ENCODE measurements at regions not wholly inside any gene's neighbourhood (a gene's known extent, or its start where the extent isn't known, plus 50 kb on each side); places are given as distances from the start of the nearest gene placed in this dataset.
"Not testable (repeated sequence)": the region's sequence is repeated elsewhere in the genome, so short reads cannot be mapped to it uniquely, and the experiment has no call there.

DNA sequence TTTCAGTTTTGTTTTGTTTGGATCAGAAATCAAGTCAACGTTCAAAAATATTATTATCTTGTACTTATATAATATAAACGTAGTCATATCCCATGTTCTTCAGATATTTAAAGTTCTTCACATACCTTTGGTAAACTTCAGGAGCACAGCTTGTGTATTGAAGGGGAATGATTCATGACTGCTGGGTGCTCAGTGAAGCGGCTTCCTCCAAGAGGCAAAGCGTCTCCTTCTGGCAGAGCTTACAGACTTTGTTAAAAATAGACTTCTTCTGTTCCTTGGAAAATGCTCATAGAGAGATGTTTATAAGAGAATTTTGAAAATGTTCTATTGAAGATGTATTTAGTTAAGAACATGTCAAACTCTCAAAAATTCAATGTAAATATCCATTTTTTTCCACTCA, 155.6 kb upstream of the CNTNAP4 start:
- no peak overlapping the region for H3K4me3 Mint-ChIP-seq
- H3K27me3 ChIP-seq (ENCODE audit: control insufficient read depth in 2 of 2, insufficient read depth in 2 of 2, low read length in 2 of 2): no peaks in the 10 kb centered on the region
- CTCF ChIA-PET: no interaction called here
- POLR2A ChIA-PET: no interaction called here
- no peaks in the 10 kb centered on the region for H3K4me1 ChIP-seq (ENCODE audit: control insufficient read depth in 2 of 2, insufficient read depth in 2 of 2, low read length in 2 of 2)
- no peaks in the 10 kb centered on the region for H3K4me1 Mint-ChIP-seq
- H3K9me3 Mint-ChIP-seq: peaks cover 0 to 16% (median 5%) of the 10 kb centered on the region in 11 donors
- no peaks in the 10 kb centered on the region for H3K36me3 ChIP-seq (ENCODE audit: control insufficient read depth in 2 of 3, insufficient read depth in 3 of 3, low read length in 3 of 3)
- H3K27ac ChIP-seq (ENCODE audit: low read depth, low read length): no peak overlapping the region
- no peaks in the 10 kb centered on the region for H3K36me3 Mint-ChIP-seq
- H3K27ac Mint-ChIP-seq: no peak overlapping the region
- intact Hi-C loops (cut with micrococcal nuclease): no loop called here
- H3K4me3 ChIP-seq (ENCODE audit: low read length): no peak overlapping the region
- no peak for ATAC-seq
- DNase-seq: no peak
- H3K9me3 ChIP-seq (ENCODE audit: control insufficient read depth in 2 of 3, low read length in 3 of 3): no peaks in the 10 kb centered on the region
- no peaks in the 10 kb centered on the region for H3K27me3 Mint-ChIP-seq

DNA sequence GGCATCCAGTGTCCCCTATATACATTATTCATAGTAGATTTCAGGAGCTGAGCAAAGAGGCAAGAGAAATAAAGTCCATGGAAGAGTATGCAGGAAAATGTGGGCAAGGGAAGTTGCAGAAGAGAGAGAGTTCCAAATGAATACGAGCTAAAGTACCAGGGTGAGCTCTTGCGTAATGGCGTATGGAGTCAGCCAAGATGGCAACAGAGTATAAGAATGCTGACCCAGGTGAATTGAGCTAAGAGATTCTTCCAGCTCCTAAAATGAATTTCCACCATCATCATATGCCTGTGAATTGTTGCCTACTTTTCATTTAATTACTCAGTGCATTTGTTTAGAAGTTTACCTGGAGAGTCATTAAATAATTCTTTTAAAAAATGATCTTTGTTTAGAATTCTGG, 153.2 kb upstream of the CNTNAP4 start:
- Histone ChIP-seq H3K27ac (ENCODE audit: low read depth, low read length) (no peak overlapping the region), H3K4me3 (ENCODE audit: low read length) (no peak overlapping the region), H3K27me3 (ENCODE audit: control insufficient read depth in 2 of 2, insufficient read depth in 2 of 2, low read length in 2 of 2) (no peaks in the 10 kb centered on the region), H3K9me3 (ENCODE audit: control insufficient read depth in 2 of 3, low read length in 3 of 3) (no peaks in the 10 kb centered on the region), H3K4me1 (ENCODE audit: control insufficient read depth in 2 of 2, insufficient read depth in 2 of 2, low read length in 2 of 2) (no peaks in the 10 kb centered on the region), H3K36me3 (ENCODE audit: control insufficient read depth in 2 of 3, insufficient read depth in 3 of 3, low read length in 3 of 3) (no peaks in the 10 kb centered on the region)
- Mint-ChIP-seq H3K4me1 (no peaks in the 10 kb centered on the region), H3K27me3 (no peaks in the 10 kb centered on the region), H3K4me3 (no peak overlapping the region), H3K36me3 (no peaks in the 10 kb centered on the region), H3K27ac (no peak overlapping the region), H3K9me3 (peaks cover 0 to 16% (median 4%) of the 10 kb centered on the region in 11 donors)
- DNase-seq: no peak
- no peak for ATAC-seq
- CTCF ChIA-PET: no interaction called here
- intact Hi-C loops (cut with micrococcal nuclease): no loop called here
- POLR2A ChIA-PET: no interaction called here

DNA sequence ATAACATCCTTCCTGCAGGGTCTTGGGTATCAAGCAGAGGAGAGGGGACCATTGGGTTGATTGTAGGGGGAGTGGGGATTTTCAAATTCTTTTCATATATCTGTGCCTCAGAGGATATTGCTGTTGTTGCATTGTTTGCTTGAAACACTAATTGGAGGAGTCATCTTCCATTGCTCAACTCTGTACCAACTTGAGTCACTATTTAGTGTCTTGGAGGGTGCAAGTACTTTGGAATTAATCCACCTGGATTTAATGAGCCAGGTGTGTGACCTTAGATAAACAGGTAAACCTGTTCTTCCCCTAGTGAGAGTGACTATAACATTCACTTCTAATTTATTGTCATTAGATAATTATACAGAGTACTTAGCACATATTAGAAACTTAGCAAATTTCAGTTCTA, 151.3 kb upstream of the CNTNAP4 start:
- DNase-seq (no peak), ATAC-seq (no peak)
- H3K27me3 Mint-ChIP-seq: no peaks in the 10 kb centered on the region
- no peaks in the 10 kb centered on the region for H3K36me3 ChIP-seq (ENCODE audit: control insufficient read depth in 2 of 3, insufficient read depth in 3 of 3, low read length in 3 of 3)
- H3K4me1 Mint-ChIP-seq: no peaks in the 10 kb centered on the region
- H3K36me3 Mint-ChIP-seq: no peaks in the 10 kb centered on the region
- no peaks in the 10 kb centered on the region for H3K4me1 ChIP-seq (ENCODE audit: control insufficient read depth in 2 of 2, insufficient read depth in 2 of 2, low read length in 2 of 2)
- H3K27ac ChIP-seq (ENCODE audit: low read depth, low read length): no peak overlapping the region
- H3K27ac Mint-ChIP-seq: no peak overlapping the region
- no peaks in the 10 kb centered on the region for H3K27me3 ChIP-seq (ENCODE audit: control insufficient read depth in 2 of 2, insufficient read depth in 2 of 2, low read length in 2 of 2)
- intact Hi-C loops (cut with micrococcal nuclease): no loop called here
- ChIA-PET CTCF (no interaction called here), POLR2A (no interaction called here)
- no peak overlapping the region for H3K4me3 ChIP-seq (ENCODE audit: low read length)
- H3K4me3 Mint-ChIP-seq: no peak overlapping the region
- H3K9me3 Mint-ChIP-seq: peaks cover 0 to 17% (median 6%) of the 10 kb centered on the region in 11 donors
- H3K9me3 ChIP-seq (ENCODE audit: control insufficient read depth in 2 of 3, low read length in 3 of 3): no peaks in the 10 kb centered on the region

DNA sequence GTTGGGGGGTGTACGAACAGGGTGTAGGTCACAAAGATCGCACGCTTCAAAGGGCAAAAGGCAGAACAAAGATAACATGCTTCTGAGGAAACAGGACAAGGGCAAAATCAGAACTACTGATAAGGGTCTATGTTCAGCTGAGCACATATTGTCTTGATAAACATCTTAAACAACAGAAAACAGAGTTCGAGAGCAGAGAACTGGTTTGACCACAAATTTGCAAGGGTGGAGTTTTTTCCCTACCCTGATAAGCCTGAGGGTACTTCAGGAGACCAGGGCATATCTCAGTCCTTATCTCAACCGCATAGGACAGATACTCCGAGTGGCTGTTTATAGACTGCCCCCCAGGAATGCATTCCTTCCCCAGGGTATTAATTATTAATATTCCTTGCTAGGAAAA, 139.1 kb upstream of the CNTNAP4 start:
- POLR2A ChIA-PET; H3K36me3 ChIP-seq (ENCODE audit: control insufficient read depth in 2 of 3, insufficient read depth in 3 of 3, low read length in 3 of 3); H3K27ac ChIP-seq (ENCODE audit: low read depth, low read length); DNase-seq; H3K9me3 ChIP-seq (ENCODE audit: control insufficient read depth in 2 of 3, low read length in 3 of 3); H3K4me3 Mint-ChIP-seq; H3K36me3 Mint-ChIP-seq; H3K4me1 Mint-ChIP-seq; ATAC-seq; H3K4me1 ChIP-seq (ENCODE audit: control insufficient read depth in 2 of 2, insufficient read depth in 2 of 2, low read length in 2 of 2); H3K27me3 ChIP-seq (ENCODE audit: control insufficient read depth in 2 of 2, insufficient read depth in 2 of 2, low read length in 2 of 2); H3K4me3 ChIP-seq (ENCODE audit: low read length); intact Hi-C loops (cut with micrococcal nuclease); H3K9me3 Mint-ChIP-seq; H3K27ac Mint-ChIP-seq; H3K27me3 Mint-ChIP-seq; CTCF ChIA-PET: not testable (repeated sequence)

DNA sequence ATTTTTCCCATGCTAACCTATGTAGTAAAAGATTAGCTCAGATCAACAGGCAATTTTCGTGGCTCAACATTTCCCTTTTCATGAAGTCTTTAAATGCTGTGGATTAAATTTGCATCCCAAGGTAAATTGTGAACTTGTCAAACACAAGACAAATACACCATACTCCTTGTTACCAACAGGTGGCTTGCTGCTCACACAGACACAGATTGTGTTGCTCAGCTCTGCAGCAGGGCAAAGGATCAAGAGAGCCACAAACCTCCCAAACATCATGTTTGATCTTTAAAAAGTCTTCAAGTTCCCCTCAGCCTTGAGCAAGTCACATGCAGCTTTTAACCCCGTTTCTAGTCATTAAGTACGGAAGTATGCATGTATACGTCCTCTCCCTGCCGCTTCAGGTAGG, 119.6 kb upstream of the CNTNAP4 start:
- ChIA-PET CTCF (no interaction called here), POLR2A (no interaction called here)
- peaks cover 0 to 5% (median 0%) of the 10 kb centered on the region in 11 donors for H3K9me3 Mint-ChIP-seq
- Histone ChIP-seq H3K27me3 (ENCODE audit: control insufficient read depth in 2 of 2, insufficient read depth in 2 of 2, low read length in 2 of 2) (no peaks in the 10 kb centered on the region), H3K4me1 (ENCODE audit: control insufficient read depth in 2 of 2, insufficient read depth in 2 of 2, low read length in 2 of 2) (no peaks in the 10 kb centered on the region), H3K9me3 (ENCODE audit: control insufficient read depth in 2 of 3, low read length in 3 of 3) (no peaks in the 10 kb centered on the region), H3K4me3 (ENCODE audit: low read length) (no peak overlapping the region), H3K27ac (ENCODE audit: low read depth, low read length) (no peak overlapping the region), H3K36me3 (ENCODE audit: control insufficient read depth in 2 of 3, insufficient read depth in 3 of 3, low read length in 3 of 3) (no peaks in the 10 kb centered on the region)
- intact Hi-C loops (cut with micrococcal nuclease): no loop called here
- H3K4me3 Mint-ChIP-seq: no peak overlapping the region
- no peaks in the 10 kb centered on the region for H3K36me3 Mint-ChIP-seq
- DNase-seq: no peak
- H3K27ac Mint-ChIP-seq: no peak overlapping the region
- no peak for ATAC-seq
- H3K27me3 Mint-ChIP-seq: no peaks in the 10 kb centered on the region
- H3K4me1 Mint-ChIP-seq: no peaks in the 10 kb centered on the region

DNA sequence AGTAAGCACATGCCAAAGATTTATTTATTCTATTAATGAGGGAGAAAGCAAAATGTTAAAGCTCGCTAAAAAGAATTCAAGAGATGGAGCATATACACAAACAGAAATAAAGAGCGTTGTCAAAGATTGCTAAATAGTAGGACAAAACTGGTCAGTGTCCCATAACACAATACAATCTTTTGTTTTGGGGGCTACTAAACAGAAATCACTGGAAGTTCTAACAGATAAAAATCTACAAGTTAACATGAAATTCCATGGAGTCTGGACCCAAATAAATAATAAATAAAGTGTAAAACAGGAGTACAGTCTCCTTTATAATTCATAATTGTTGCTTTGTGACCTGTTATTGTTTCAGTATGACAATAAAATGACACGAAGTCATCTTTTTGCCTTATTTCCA, 115.2 kb upstream of the CNTNAP4 start:
- ChIA-PET POLR2A (no interaction called here), CTCF (no interaction called here)
- Mint-ChIP-seq H3K36me3 (no peaks in the 10 kb centered on the region), H3K9me3 (peaks cover 0 to 4% (median 0%) of the 10 kb centered on the region in 11 donors), H3K27me3 (no peaks in the 10 kb centered on the region), H3K4me3 (no peak overlapping the region), H3K27ac (no peak overlapping the region), H3K4me1 (no peaks in the 10 kb centered on the region)
- DNase-seq: no peak
- ATAC-seq: no peak
- intact Hi-C loops (cut with micrococcal nuclease): no loop called here
- no peaks in the 10 kb centered on the region for H3K4me1 ChIP-seq (ENCODE audit: control insufficient read depth in 2 of 2, insufficient read depth in 2 of 2, low read length in 2 of 2)
- no peaks in the 10 kb centered on the region for H3K9me3 ChIP-seq (ENCODE audit: control insufficient read depth in 2 of 3, low read length in 3 of 3)
- no peak overlapping the region for H3K27ac ChIP-seq (ENCODE audit: low read depth, low read length)
- no peak overlapping the region for H3K4me3 ChIP-seq (ENCODE audit: low read length)
- H3K27me3 ChIP-seq (ENCODE audit: control insufficient read depth in 2 of 2, insufficient read depth in 2 of 2, low read length in 2 of 2): no peaks in the 10 kb centered on the region
- no peaks in the 10 kb centered on the region for H3K36me3 ChIP-seq (ENCODE audit: control insufficient read depth in 2 of 3, insufficient read depth in 3 of 3, low read length in 3 of 3)

DNA sequence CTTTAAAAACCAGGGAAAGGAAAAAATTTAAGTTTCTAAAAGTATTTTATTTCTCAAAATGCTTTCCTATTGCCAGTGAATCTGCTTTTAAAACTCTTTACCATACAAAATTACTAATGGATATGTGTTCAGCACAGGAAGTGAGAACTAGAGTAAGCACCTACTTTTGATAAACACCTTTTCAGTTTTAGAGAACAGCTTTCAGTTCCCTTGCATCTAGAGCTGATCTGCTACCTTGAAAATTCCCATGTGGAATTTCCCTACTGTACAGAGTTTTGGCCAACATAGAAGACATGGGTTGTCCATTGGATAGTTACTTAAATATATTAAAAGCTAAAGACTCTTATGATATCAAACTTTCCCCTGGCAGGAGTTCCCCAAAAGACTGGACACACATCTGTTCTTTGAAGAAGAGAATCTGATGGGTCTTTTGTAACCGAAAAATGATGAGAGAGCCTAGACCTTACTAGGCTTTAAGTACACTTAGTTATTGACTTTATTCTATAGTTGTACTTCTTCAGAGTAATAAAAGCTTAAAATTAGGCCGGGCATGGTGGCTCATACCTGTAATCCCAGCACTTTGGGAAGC, 112.1 kb upstream of the CNTNAP4 start:
- DNase-seq: no peak
- no peak overlapping the region for H3K27ac ChIP-seq (ENCODE audit: low read depth, low read length)
- ATAC-seq: no peak
- H3K27me3 Mint-ChIP-seq: no peaks in the 10 kb centered on the region
- H3K36me3 Mint-ChIP-seq: no peaks in the 10 kb centered on the region
- peaks cover 0 to 4% (median 1%) of the 10 kb centered on the region in 11 donors for H3K9me3 Mint-ChIP-seq
- no peaks in the 10 kb centered on the region for H3K36me3 ChIP-seq (ENCODE audit: control insufficient read depth in 2 of 3, insufficient read depth in 3 of 3, low read length in 3 of 3)
- H3K27me3 ChIP-seq (ENCODE audit: control insufficient read depth in 2 of 2, insufficient read depth in 2 of 2, low read length in 2 of 2): no peaks in the 10 kb centered on the region
- H3K4me1 Mint-ChIP-seq: no peaks in the 10 kb centered on the region
- no peak overlapping the region for H3K27ac Mint-ChIP-seq
- no peak overlapping the region for H3K4me3 ChIP-seq (ENCODE audit: low read length)
- no peak overlapping the region for H3K4me3 Mint-ChIP-seq
- no peaks in the 10 kb centered on the region for H3K4me1 ChIP-seq (ENCODE audit: control insufficient read depth in 2 of 2, insufficient read depth in 2 of 2, low read length in 2 of 2)
- ChIA-PET CTCF (no interaction called here), POLR2A (no interaction called here)
- no peaks in the 10 kb centered on the region for H3K9me3 ChIP-seq (ENCODE audit: control insufficient read depth in 2 of 3, low read length in 3 of 3)
- intact Hi-C loops (cut with micrococcal nuclease): no loop called here

Data from naive thymus-derived CD4-positive, alpha-beta T cell (primary cell).